ENCODE measurements at regions not wholly inside any gene's neighbourhood (a gene's known extent, or its start where the extent isn't known, plus 50 kb on each side); places are given as distances from the start of the nearest gene placed in this dataset.

- TF ChIP-seq ATF2 (IDR thresholded peaks at IDR 0.05; ENCODE audit: low read length) (no peak), CHD2 (IDR thresholded peaks at IDR 0.05; ENCODE audit: low read length) (no peak), FOSL1 (IDR thresholded peaks at IDR 0.05; ENCODE audit: insufficient read depth, low read depth, low read length) (no peak), RBBP5 (IDR thresholded peaks at IDR 0.05; ENCODE audit: borderline replicate concordance, low read depth, low read length) (no peak)
These were observed 132.7 kb upstream of the TCF21 start (continued) for GRCh38 chr6:133756078-133756695.

Data from H1 (cell line).